ENCODE measurements at regions not wholly inside any gene's neighbourhood (a gene's known extent, or its start where the extent isn't known, plus 50 kb on each side); places are given as distances from the start of the nearest gene placed in this dataset.

GRCh38 chr1:58307431-58307830, 239.1 kb downstream of the OMA1 start:
- no peak for DNase-seq

- no peak for DNase-seq
These were observed 240.9 kb downstream of the OMA1 start for GRCh38 chr1:58305622-58306021.

DNA sequence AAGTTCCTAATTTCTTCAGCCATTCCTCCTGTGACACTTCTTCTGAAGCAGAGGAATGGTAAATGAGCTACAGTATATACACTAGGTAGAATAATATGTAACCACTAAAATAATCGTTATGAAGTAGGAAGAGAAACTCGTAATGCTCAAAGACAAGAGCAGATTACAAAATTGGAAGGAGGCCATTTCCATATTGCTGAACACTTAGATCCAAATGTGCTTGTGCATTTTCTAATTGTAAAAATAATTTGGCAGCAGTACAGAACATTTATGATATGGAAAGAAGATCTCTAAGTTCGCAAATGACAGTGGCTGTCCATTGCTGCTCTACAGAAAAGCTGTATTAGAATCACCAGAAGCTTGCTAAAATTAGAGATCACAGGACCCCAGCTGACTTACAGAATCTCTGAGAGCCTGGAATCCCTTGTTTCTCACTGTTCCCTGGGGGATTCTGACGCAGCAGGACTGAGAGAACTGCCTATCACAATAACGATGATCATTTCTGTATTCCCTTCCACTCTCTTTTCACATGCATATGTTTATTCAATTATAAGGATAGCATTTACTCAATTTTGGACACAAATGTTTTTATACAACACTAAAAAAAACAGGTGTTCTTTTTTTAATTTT, 242.1 kb downstream of the OMA1 start:
- DNase-seq: no peak

DNA sequence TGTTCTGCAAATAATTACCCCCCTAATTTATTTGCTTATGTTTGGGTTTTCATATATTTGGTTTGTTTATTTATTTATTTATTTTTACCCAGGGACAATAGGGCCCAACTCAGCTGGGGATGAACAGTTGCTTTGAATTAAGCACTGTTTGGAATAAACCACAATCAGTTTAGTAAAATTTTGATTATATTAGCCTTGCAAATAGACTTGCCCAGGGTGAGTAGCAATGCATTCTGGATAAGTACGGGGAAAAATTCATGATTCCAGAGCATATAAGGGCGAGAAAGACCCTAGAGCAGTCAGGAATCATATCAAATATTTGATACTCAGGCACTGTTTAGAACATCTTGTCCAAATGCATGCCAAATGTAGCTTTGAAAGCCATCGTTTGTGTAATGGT, 242.7 kb downstream of the OMA1 start:
- no peak for DNase-seq

DNA sequence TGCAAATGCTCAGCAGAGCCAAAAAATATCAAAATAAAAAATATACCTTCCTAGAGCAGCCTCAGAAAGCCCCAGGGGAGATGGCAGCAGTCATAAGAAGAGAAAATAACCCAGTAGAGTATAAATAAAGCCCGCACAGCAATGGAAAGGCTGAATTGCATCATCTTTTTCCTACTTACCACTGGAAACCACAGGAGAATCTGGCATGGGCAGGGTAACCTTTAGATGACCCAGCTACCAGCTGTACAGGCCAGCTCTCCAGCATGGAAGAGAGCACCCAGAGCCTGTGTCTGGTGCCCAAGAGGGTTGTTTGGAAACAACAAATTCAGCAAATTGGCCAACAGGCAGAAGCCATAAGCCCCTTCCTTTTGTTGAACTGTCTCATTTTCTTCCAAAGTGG, 253.1 kb downstream of the OMA1 start:
- no peak for DNase-seq

DNA sequence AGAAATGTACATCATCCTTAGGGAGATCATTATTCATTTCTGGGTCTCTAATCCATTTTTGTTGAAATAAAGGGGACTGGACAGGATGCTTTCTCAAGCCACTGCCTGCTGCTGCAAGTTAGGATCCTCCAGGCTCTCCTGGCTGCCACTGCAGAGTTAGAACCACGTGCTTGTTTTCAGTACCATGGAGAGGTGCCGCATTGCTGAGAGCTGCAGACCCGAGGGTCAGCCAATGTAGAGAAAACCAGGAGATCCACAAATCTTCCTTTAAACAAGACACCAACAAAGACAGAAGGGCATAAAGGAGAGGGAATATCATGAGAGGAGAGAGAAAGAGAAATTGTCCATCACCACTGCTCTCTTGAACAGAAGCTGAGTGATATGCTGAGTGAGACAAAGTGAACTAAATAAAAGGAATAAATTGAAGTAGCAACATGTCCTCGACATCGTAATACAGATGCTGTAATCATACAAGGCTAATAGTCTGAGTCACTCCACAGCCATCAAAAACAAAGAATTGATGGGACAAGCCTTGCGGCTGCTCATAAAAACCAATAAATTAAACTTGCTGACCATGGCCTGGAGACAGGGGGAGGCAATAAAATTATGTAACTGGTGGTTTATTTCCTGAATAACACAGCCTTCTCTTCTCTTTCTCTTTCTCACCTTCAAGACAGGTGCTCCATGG, 255.7 kb downstream of the OMA1 start:
- no peak for DNase-seq

DNA sequence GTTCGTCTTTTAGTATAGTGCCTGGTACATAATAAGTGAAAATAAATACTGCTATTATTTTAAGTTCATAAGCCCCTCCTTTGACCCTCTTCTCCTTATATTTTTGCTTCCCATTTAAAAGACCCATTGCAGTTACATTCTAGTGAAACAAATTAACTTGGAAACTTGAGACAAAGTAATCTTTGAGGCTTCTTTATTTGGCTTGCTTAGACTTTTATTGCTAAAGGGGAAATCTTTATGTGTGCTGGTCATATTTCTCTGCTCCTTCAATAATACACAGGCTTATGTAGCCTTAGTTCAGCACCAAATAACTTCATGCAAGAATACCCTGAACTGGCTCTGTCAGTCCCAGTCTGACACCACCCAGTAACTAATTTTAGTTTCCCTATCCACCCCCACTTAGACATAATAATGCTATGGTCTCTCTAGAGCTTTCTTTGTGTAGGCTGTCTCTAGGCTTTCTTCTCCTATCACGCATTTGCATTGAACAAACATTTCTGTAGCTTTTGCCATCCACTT, 257.8 kb downstream of the OMA1 start:
- DNase-seq: no peak

GRCh38 chr1:58287894-58288623, 258.5 kb downstream of the OMA1 start:
- DNase-seq: no peak

- DNase-seq: no peak
These were observed 262.4 kb downstream of the OMA1 start for GRCh38 chr1:58284225-58284510.

DNA sequence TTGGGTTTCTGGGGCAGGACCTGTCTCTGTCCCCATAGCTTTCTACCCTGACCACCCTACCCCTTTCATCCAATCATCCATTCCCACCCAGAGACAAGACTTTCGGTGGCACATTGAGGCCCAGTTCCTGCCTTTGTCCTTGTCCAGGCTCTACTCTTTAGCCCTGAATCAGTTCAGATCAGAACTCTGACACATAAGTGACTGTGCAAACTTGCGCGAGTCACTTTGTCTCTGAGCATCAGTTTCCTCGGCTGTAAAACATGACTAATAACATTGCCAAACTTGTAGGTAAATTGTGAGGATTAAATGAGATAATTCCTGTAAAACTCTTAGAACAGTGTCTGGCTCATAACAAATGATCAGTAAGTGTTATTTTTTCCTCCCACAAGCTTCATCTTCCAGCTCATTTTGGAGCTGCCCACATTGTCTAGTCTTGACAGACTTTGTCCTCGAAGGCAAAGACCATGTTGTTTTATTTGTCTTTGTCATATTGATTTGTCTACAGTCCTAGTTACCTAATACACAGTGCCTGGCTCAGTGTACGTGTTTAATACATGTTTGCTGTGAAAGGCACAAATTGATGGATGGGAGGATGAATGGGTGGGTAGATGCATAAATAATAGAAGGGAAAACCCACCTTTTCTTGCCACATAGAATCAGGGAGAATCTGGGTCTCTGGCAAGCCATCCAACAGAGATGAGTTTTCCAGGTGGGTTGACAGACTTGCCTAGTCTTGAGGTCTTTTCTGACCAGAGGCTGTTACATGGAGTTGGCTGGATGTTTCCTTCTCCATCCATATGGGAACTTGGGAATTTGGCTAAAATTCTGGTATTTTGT, 262.9 kb downstream of the OMA1 start:
- no peak for DNase-seq

DNA sequence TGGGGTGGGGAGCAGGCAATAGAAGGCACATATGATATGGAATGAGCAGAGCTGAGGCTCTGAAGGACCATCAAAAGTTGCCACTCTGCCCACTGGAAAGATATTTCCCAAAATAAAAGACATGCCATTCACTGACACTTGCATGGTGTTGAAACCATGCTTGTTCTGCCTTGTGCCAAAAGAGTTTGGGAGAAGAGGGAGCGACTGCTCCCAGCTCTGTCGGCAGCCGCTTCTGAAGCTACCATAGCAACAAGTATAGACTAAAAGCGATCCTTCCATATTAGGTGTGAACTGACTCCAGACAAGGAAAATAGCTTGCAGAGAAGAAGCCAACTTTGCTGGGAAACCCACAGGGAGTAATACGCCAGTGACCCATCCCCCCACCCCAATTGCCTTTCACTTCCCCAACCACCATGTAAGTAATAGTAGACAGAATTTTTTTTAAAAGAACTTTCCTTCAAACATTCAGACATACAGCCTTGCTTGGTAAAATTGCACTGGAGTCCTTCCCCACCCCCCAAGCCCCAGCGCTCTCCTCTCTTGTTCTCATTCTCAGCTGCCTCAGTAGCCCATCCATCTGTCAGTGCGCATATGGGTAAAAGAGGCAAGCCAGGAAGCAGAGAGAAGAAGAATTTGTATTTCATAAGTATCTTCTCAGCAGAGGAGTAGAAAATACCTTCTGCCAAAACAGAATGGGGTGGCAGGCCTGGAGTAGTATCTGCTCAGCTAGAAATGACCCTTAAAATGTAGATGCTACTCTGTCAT, 263.7 kb downstream of the OMA1 start:
- no peak for DNase-seq

- no peak for DNase-seq
These were observed 280.3 kb downstream of the OMA1 start for GRCh38 chr1:58266242-58266641.

DNA sequence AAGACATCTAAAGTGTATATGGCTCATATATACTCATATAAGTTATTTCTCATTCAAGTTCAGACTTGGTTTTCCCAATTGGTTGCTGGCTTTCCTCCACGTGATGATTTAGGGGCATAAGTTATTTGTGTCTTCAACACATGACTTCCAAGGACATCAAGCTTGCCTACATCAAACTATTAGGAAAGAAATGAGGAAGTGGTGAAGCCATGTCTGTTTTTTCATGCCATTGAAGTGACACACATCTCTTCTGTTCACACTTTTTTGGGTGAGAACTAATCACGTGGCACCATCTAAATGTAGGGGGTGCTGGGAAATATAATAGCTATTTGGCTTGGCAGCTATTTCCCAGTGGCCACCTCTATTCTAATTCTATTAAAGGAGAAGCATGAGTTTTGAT, 282.1 kb downstream of the OMA1 start:
- no peak for DNase-seq

DNA sequence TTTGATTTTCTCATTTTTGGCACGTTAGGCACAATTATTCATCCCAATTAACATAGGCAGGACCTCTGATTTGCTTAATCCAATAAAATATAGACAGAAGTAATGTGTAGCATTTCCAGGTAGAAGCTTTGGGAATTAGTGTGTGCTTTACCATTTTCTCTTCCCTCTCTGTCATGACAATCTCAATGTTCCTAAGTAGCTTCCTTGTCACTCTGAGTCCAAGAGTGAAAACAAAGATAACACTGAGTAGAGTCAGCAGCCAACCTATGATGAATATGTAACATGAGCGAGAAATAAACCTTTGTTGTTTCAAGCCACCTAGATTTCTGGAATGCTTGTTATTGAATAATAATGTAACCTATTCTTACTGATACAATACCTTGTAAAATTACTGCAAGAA, 283.8 kb downstream of the OMA1 start:
- no peak for DNase-seq

GRCh38 chr1:58258082-58258481, 288.4 kb downstream of the OMA1 start:
- no peak for DNase-seq

GRCh38 chr1:58257003-58257402, 289.5 kb downstream of the OMA1 start:
- no peak for DNase-seq

- DNase-seq: no peak
These were observed 290.0 kb downstream of the OMA1 start for GRCh38 chr1:58256546-58256945.

- DNase-seq: no peak
These were observed 290.5 kb downstream of the OMA1 start for GRCh38 chr1:58256041-58256440.

- no peak for DNase-seq
These were observed 291.3 kb downstream of the OMA1 start for GRCh38 chr1:58255192-58255591.

DNA sequence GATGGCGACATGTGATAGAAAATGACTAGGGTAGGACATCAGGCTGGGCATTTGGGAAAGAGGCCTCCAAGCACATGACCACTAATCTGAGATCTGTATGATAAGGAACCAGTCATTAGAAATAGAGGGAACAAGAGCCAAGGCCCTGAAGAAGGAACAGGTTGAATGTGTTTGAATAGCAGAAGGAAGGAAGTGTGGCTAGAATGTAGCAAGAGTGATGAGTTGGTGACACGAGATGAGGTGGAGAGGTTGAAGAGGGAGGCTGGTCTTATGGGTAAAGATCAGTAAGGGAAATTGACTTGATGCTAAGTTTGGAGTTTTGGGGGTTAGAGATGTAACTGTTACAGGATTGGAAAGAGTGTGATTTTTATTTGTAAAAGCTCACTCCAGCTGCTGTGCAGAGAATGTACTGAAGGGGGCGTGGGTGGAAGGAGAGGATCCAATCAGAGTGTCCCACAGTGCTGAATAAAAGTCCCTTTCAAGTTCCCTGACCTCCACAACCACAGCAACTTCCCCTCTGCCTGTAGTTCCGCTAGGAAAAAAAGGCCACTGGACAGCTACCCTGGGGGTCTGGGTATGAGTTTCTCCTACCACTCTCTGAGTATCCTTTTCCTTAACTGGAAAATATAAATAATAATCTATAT, 295.0 kb downstream of the OMA1 start:
- no peak for DNase-seq

GRCh38 chr1:58250587-58250948, 296.0 kb downstream of the OMA1 start:
- DNase-seq: no peak
